Heart left ventricle (tissue), 16 donors: ENCODE measurements at regions not wholly inside any gene's neighbourhood (a gene's known extent, or its start where the extent isn't known, plus 50 kb on each side); places are given as distances from the start of the nearest gene placed in this dataset.

Source experiments
- ATAC-seq, 4 donors: fragments of 200-7000 bp; cut with Tn5 transposase; one replicate each; pipeline ENCODE4 v1.9.1; 2020 to 2022; ENCODE audit warnings: moderate library complexity in 4 of 4, mild to moderate bottlenecking in 3 of 4, moderate number of reproducible peaks in 1 of 4
- DNase-seq, 5 donors: peaks; one replicate each; pipeline ENCODE4 v3.0.0-alpha.2; 2020
- H3K27ac ChIP-seq, 12 donors: fragments of 200-600 bp; sonication (generic) in 4 of 12; one replicate each; pipeline versions ENCODE4 v1.5.0 to v1.8.0; 2016 to 2022; ENCODE audit warnings: mild to moderate bottlenecking in 2 of 12
- H3K27me3 ChIP-seq, 9 donors: fragments of 200-600 bp; sonication (generic) in 2 of 9; one replicate each; pipeline versions ENCODE4 v1.5.1 to v1.8.0; 2016 to 2022; ENCODE audit warnings: mild to moderate bottlenecking in 3 of 9
- H3K36me3 ChIP-seq, 9 donors: fragments of 200-600 bp; sonication (generic) in 2 of 9; one replicate each; pipeline versions ENCODE4 v1.5.0 to v1.8.0; 2018 to 2022; ENCODE audit warnings: mild to moderate bottlenecking in 2 of 9
- H3K4me1 ChIP-seq, 12 donors: fragments of 200-600 bp; sonication (generic) in 4 of 12; one replicate each; pipeline versions ENCODE4 v1.5.0 to v1.8.0; 2016 to 2022; ENCODE audit warnings: mild to moderate bottlenecking in 3 of 12
- H3K4me3 ChIP-seq, 12 donors: fragments of 200-600 bp; sonication (generic) in 4 of 12; one replicate each; pipeline versions ENCODE4 v1.5.0 to v1.8.0; 2017 to 2022; ENCODE audit warnings: mild to moderate bottlenecking in 9 of 12, moderate library complexity in 4 of 12
- H3K9me3 ChIP-seq, 12 donors: fragments of 200-600 bp; sonication (generic) in 4 of 12; one replicate each; pipeline versions ENCODE4 v1.5.0 to v1.8.0; 2016 to 2022; ENCODE audit warnings: mild to moderate bottlenecking in 1 of 12
- POLR2A ChIP-seq, 2 donors: fragments of 450-650 bp; IDR thresholded peaks; one replicate each; pipeline ENCODE4 v1.6.1; 2017; ENCODE audit warnings: antibody characterized with exemption in 2 of 2, mild to moderate bottlenecking in 2 of 2, moderate library complexity in 2 of 2
- WGBS, 4 donors: extraction: QIAGEN DNeasy Blood & Tissue Kit in 2 of 4; methylation state at CpG; one replicate each; pipeline versions ENCODE4 v1.1.5 to v1.1.7; 2013 to 2018; 5-methylcytosine and 5-hydroxymethylcytosine counted together
- intact Hi-C, 10 donors: fragments of 100-400 bp; cut with DNase I; formaldehyde crosslinking; loops; one replicate each; pipeline versions ENCODE4 v1.11.1 to v1.14.2; 2022
- TF ChIP-seq, protein P1 (sequence below), 12 donors: fragments of 200-600 bp; sonication (generic) in 4 of 12; IDR thresholded peaks; one replicate each; pipeline versions ENCODE4 v1.5.0 to v1.8.0; 2018 to 2022; ENCODE audit warnings: antibody characterized with exemption in 12 of 12, mild to moderate bottlenecking in 5 of 12
- donor health status: ischemic (EF 13 %, LVEDD 7.1; RV severe dilation, severe dysfunction).
- donor health status: healthy with polysubstance abuse.
- donor health status: DM: no; HTN: yes; CAD: no.
- donor health status: DM: no; HTN: no; CAD: no.
- donor health status: ischemic (EF 25% LVEDD 6.9; RV normal size, moderate dysfunction).
- donor health status: ischemic (EF 25% LVEDD 5.7; RV mildly dilated, moderate dysfunction).
- donor health status: healthy.
- donor health status: DM: yes; HTN: yes; CAD: no.
- donor health status: ischemic (EF 35%, LVEDD 5.7; RV mildly dilated, moderate dysfunction).
- donor health status: nonischemic (EF 11% LVEDD 7.7; RV severe dilation, severe dysfunction).
- donor health status: DM: yes; HTN: yes; CAD: no.
- donor health status: PGD.
- donor health status: ischemic (EF 29% LVEDD 5.4; RV normal size, mild dysfunction).
- donor health status: nonischemic (EF 23%, LVEDD 6.1; RV moderate dilation, normal function).

DNA sequence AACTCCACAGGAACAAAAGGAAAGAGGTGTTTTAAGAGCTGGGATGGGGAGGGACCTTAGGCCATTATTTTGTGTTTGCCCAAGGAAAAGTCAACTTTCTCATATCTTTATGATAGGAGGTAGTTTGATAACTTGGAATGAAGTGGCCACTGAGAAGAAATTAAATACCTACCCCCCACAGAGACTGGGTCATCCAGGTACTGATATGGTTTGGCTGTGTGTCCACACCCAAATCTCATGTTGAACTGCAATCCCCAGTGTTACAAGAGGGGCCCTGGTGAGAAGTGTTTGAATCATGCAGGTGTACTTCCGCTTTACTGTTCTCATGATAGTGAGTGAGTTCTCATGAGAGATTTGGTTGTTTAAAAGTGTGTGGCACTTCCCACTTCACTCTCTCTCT lies 477.9 kb upstream of the KIF2B start:
- DNase-seq (no peak), ATAC-seq (no peak)
- Histone ChIP-seq H3K4me3 (no peak overlapping the region), H3K27me3 (no peaks in the 10 kb centered on the region), H3K27ac (no peak overlapping the region), H3K4me1 (no peaks in the 10 kb centered on the region), H3K9me3 (peaks cover 0 to 21% (median 2%) of the 10 kb centered on the region in 12 donors), H3K36me3 (no peaks in the 10 kb centered on the region)
- intact Hi-C loops = no loop called here
- TF ChIP-seq POLR2A (IDR thresholded peaks at IDR 0.05) = no peak
- TF ChIP-seq, protein P1, sequence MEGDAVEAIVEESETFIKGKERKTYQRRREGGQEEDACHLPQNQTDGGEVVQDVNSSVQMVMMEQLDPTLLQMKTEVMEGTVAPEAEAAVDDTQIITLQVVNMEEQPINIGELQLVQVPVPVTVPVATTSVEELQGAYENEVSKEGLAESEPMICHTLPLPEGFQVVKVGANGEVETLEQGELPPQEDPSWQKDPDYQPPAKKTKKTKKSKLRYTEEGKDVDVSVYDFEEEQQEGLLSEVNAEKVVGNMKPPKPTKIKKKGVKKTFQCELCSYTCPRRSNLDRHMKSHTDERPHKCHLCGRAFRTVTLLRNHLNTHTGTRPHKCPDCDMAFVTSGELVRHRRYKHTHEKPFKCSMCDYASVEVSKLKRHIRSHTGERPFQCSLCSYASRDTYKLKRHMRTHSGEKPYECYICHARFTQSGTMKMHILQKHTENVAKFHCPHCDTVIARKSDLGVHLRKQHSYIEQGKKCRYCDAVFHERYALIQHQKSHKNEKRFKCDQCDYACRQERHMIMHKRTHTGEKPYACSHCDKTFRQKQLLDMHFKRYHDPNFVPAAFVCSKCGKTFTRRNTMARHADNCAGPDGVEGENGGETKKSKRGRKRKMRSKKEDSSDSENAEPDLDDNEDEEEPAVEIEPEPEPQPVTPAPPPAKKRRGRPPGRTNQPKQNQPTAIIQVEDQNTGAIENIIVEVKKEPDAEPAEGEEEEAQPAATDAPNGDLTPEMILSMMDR (IDR thresholded peaks at IDR 0.05) = no peak
- 84 to 100% (median 94%) methylated on average over 1 of the region's 1 CpG for WGBS, 4 donors

DNA sequence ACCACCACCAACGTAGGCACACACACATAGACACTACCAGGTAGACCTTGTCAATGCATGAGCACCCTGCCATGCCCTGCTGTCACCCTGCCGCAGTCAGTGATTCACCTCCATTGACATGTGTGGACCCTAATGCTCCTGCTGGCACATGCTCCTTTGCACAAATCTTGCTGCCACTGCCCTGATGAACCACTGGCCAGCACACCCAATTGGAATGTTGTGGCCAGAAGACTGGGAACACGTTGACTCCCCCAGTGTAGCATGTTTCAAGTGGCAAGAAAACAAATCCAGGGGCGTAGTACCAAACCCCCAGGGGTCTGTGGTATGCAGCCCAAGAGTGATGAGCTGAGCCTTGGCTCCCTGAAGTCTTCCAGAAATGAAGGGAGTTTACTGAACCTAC lies 486.4 kb upstream of the KIF2B start:
- intact Hi-C loops = loop anchor here in 1 of 10 donors (10.0 kb wide), 1 partner anchor 169 kb away; no protein-coding TSS in a partner anchor
- no peak for DNase-seq
- no peaks in the 10 kb centered on the region for H3K4me1 ChIP-seq
- H3K36me3 ChIP-seq = no peaks in the 10 kb centered on the region
- no peak for ATAC-seq
- no peak overlapping the region for H3K27ac ChIP-seq
- H3K4me3 ChIP-seq = no peak overlapping the region
- 40 to 66% (median 51%) methylated on average over 3 to 4 of the region's 4 CpGs for WGBS, 4 donors
- H3K27me3 ChIP-seq = no peaks in the 10 kb centered on the region
- H3K9me3 ChIP-seq = peaks cover 0 to 21% (median 3%) of the 10 kb centered on the region in 12 donors
- TF ChIP-seq, protein P1 (IDR thresholded peaks at IDR 0.05) = no peak
- TF ChIP-seq POLR2A (IDR thresholded peaks at IDR 0.05) = no peak

DNA sequence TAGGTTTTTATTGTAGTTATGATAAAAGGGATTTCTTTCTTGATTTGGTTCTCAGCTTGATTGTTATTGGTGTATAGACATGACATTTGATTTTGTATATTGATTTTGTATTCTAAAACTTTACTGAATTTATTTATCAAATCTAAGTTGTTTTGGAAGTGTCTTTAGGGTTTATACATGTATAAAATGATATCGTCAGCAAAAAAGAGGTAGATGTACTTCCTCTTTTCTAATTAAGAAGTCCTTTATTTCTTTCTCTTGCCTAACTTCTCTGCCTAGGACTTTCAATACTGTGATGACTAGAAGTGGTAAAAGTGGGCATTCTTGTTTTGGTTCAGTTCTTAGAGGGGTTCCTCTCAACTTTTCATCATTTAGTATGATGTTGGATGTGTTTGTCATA lies 487.3 kb upstream of the KIF2B start:
- WGBS, 4 donors = 89 to 92% (median 91%) methylated on average over 1 of the region's 1 CpG
- no peak for DNase-seq
- Histone ChIP-seq H3K36me3 (no peaks in the 10 kb centered on the region), H3K27ac (no peak overlapping the region), H3K27me3 (no peaks in the 10 kb centered on the region), H3K9me3 (peaks cover 0 to 15% (median 0%) of the 10 kb centered on the region in 12 donors), H3K4me3 (no peak overlapping the region), H3K4me1 (no peaks in the 10 kb centered on the region)
- no peak for TF ChIP-seq POLR2A (IDR thresholded peaks at IDR 0.05)
- TF ChIP-seq, protein P1 (IDR thresholded peaks at IDR 0.05) = no peak
- ATAC-seq = no peak
- intact Hi-C loops = loop anchor here in 1 of 10 donors (10.0 kb wide), 1 partner anchor 169 kb away; no protein-coding TSS in a partner anchor

DNA sequence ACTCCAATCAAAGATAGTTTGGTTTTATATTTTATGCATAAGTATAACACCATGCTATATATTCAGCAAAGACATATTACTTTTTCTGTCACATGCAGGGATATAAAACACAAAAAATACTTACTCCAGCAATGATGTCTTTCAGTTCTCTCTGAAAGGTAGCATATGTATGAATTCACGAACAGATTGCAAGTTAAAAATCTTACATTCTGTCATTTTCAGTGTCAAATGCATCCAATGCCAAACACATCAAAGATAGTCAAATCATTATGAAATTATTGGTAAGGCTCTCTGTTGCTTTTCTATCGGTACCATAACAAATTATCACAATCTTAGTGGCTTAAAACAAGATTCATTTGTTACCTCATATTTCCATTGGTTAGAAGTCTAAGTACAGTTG lies 492.0 kb upstream of the KIF2B start:
- TF ChIP-seq, protein P1 (IDR thresholded peaks at IDR 0.05) = no peak
- no peak for TF ChIP-seq POLR2A (IDR thresholded peaks at IDR 0.05)
- intact Hi-C loops = loop anchor here in 1 of 10 donors (10.0 kb wide), 1 partner anchor 174 kb away; no protein-coding TSS in a partner anchor
- H3K27me3 ChIP-seq = no peaks in the 10 kb centered on the region
- no peak for DNase-seq
- WGBS, 4 donors = 76 to 92% (median 87%) methylated on average over 2 of the region's 2 CpGs
- no peaks in the 10 kb centered on the region for H3K4me1 ChIP-seq
- H3K36me3 ChIP-seq = no peaks in the 10 kb centered on the region
- no peaks in the 10 kb centered on the region for H3K9me3 ChIP-seq
- H3K4me3 ChIP-seq = no peak overlapping the region
- ATAC-seq = no peak
- H3K27ac ChIP-seq = no peak overlapping the region
